A172 (cell line): ENCODE measurements at regions not wholly inside any gene's neighbourhood (a gene's known extent, or its start where the extent isn't known, plus 50 kb on each side); places are given as distances from the start of the nearest gene placed in this dataset.
"Not testable (repeated sequence)": the region's sequence is repeated elsewhere in the genome, so short reads cannot be mapped to it uniquely, and the experiment has no call there.

Experiments used
- DNase-seq: peaks from one replicate; pipeline ENCODE4 v3.0.0-alpha.2; 2015; ENCODE audit warnings: low spot score

DNA sequence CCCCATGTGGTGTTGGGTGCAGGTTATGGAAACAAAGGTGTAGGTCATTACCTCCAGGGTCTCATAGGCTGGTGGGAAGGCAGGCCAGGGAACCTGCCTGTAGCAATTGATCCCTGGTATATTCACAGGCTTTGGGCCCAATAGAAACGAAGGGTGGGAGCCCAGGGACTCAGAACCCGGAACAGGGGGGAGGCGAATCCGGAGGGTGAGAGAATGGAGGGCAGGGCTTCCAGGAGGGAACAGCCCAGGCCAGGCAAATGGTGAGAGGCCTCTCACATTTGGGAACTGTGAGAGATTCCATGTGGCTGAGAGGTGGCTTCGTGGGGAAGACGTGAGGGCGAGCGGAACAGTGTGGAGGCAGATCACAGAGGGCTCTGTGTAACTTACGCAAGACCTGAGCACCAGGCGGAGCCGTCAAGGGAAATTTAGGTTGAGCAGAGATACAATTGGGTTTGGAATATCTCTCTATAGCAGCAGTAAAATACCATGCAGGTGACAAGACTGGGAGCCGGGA, 267.1 kb downstream of the ERMARD start:
- DNase-seq = no peak

DNA sequence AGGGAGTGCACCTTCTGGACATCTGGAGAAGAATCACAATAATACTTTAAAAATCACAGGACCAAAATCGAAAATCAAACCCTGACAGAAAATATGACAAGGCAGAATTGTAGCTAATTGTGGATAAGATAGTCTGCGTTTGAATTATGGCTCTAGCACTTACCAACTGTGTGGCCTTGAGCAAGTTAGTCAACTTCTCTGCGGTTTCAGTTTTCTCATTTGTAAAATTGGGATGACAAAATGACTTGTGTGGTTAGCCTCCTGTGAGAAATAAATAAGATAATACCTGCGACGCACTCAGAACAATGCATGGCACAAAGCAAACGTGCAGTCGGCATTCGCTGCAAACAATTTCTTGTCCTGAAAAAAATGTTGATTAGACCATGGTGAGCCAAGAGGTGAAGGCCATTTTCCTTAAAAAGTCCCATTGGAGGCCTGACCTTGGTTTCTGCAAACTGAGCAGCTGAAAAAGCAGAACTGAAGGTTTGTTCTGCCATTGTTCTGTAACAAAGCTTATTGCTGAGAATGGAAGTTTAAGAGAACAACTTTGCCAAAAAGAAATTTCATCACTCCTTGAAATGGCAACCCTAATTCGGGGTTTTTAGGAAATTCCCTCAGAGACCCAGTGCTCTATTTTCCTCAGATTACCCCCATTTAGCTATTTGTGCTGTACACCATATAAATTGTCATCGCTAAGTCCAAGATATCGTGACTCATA, 266.3 kb downstream of the ERMARD start:
- no peak for DNase-seq

DNA sequence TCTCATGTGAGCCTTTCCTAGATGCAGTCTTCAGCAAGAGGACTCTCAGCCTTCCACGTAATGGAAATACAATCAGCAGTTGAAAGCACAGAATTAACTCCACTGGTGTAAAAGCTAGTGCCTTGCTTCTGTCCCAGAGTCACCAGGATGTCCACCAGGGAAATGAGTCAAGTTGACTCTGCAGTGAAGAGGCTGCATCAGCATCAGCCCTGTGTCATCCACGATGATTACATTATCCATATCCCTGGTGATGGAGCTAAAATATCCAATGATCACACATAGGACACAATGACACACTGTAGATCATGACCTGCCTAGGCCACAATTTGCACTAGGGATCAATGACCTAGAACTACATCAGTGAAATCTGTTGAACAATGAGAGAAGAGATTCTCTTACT, 262.4 kb downstream of the ERMARD start:
- DNase-seq = no peak

DNA sequence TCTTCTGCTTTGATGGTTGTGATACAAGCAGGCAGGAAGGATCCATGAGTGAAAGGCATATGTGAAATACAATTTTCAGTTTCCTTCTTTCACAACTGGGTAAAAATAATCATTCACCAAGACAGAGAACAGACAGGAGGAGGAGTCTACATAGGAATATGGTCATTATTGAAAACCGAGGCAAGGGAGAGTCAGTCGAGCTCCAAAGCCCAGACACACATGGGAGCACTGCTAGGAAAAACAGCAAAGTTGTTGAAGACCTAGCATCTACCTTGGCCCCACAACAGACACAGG, 260.6 kb downstream of the ERMARD start:
- DNase-seq = no peak

DNA sequence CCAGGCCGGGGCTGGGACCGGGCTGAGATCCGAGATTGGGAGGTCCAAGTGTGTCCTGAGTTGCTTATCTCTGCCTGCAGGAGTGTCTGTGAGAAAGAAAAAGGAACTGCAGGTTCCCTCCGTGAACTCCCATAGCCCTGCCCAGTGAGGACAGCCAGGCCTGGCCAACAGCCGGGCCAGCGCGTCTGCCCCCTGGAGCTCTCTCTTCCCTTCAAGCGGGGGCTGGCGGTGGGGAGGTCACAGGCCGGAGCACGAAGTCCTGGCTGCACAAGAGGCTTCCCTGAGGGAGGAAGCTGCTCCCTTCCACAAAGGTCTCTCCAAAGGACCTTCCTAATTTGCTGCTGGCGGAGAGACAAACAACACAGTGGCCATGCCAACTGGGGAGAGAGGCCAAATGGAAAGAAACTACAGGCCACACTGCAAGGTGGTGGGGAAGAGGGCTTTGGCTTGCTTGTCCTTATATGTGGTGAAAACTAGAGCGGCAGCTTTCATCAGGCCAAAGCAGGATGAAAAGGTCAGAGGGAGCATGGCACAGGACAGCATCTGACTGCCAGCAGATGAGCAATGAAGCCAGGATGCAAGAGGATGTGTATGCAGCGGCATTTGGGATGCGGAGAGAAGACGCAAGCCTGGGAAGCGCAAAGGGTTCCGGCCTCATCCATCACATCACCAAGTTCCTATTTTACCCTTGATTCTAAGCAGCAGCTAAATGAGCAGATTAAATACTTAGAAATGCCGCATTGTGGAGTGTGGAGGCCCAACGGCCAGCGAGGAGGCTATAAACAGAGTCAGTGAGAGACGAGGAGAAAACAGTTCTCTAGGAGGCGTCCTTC, 260.0 kb downstream of the ERMARD start:
- DNase-seq = no peak

DNA sequence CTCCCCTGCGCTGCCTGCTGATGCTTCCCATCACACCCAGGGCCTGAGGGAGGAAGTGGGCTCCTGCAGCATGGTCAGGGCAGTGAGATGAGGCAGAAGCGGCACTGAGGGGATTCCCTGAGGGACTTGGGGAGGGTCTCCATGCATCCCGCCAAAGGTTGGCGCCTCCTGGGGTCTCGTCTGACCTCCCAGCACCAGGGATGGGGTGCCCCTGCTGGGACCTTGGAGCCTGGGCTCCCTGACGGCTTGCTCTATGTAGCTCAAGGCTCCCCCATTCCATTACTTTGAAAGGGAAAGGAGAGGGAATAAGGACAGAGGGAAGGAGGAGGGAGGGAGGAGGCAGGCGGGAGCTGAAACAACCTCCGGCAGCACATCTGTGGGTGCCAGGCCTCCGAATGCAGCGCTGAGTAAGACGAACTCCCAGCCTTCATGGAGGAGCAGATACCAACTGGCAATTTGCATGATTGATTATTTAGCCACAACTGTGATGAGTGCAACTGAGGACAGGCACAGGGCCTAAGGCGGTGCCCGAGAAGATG, 259.3 kb downstream of the ERMARD start:
- no peak for DNase-seq

DNA sequence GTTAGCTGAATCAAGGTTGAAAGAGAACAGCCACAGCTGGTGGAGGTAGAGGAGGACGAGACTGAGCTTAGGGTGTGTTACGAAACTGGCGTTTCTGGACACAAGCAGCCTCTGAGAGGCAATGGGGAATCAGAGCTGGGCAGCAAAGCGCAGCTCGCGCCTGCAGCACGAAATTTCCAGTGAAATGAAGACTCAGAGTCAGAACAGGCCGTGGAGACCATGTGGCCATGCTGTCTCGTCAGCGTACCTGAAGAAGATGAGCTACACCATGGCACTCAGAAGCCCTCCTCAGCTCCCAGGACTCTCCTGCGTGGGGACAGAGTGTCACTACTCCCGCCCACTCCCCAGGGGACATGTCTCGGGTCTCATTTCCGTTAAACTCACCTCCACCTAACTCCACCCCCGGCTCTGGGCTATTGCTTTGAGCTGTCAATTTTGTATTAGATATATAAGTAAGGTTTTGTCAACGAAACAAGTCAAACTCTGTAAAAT, 256.9 kb downstream of the ERMARD start:
- DNase-seq = no peak

DNA sequence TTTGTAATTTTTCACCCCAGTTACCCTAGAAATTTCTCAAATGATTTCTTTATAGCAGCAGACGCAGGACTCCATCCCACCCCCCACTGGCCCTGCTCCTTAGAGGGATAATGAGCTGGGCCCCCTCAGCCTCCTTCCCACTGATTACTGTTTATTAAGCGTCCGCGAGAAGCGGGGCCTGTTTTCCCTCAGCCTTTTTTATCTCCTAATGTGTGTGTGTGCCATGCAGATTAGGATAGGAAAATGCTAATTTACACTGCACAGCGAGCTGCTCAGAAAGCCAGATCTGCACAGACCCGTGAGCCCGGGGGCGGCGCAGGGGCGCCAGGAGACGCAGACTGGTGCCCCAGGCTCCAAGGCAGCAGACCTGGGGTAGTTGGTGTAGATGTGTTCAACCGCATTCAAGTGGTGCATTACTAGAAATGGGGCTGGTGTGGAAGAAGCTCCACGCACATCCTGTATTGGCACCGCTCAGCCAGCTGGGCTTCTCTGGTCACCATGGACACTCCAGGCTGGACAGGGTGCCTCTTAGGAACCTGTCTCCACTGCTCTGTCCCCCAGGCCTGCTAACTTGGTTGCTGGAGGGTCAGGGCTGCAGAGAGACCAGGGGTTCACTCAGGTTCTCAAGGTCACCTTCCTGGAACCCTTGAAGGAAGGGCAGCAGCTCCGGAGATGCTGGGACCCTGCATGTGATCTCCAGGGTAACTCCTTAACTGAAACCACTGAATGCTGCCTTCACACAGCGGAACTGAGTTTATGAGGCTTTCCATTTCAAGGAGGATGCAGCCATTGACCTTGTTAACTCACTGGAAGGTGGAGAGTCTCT, 256.3 kb downstream of the ERMARD start:
- DNase-seq = no peak

DNA sequence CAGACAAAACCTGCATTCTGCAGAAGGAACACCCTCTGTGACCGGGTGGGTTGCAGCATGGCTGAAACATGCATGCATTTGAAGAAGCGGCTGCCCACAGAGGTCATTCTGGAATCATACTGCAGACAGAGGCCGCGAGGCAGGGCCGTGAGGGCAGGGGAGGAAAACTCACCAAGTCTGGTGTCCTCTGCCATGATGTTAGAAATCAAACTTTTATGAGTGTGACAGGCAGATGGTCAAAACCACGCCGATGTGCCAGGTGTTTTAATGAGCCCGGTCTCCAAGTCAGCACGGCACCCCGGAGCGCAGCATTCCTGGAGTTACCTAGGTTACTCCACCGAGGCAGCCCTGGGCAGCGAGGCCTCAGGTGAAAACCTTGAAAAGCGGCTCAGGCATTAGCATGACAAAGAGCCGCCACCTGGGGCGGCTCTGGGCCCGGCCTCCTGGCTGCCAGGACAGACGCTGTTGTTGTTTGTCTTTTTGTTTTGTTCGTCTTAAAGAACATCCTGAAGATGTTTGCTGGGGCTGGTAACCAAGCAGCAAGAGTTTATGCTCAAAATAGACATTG, 255.6 kb downstream of the ERMARD start:
- DNase-seq = no peak

DNA sequence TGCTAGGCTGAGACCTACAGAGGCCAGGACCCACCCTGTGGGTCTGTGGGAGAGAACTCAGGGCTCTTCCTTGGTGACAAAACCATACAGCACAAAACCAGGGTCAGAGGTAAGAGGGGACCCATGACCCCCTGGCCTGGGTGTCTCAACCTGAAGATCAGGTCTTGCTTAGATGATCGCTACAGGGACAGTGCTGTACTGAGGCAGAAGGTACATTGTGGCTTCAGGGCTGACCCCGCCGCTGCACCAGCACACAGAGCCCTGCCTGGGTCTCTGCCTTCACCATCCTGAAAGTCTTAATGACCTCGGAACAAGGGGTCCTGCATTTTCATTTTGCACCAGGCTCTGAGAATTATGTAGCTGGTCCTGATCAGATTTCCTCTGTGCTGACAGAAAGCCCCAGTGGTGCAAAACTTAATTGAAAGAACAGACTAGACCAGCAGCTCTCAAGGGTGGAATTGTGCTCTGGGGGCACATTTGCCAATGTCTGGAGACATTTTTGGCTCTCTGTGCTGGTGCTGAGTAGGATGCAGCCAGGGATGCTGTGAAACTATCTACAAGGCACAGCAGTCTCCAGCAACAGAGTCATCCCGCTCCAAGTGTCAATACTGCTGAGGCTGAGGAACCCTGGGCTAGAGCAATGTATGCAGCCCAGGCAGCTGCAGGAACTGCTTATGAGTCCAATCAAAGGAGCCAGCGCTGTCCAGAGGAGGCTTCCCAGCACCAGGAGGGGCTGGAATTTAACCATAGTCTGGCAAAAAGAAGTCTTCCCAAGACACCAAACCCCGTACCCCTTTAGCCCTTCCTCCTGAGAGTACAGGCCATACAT, 254.9 kb downstream of the ERMARD start:
- no peak for DNase-seq

DNA sequence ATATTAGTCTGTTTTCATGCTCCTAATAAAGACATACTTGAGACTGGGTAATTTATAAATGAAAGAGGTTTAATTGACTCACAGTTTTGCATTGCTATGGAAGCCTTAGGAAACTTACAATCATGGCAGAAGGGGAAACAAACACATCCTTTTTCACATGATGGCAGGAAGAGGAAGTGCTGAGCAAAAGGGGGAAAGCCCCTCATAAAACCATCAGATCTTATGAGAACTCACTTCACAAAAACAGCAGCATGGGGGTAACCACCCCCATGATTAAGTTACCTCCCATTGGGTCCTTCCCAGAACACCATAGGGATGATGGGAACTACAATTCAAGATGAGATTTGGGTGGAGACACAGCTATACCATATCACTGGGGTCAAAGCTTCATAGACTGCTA, 254.2 kb downstream of the ERMARD start:
- DNase-seq = no peak

DNA sequence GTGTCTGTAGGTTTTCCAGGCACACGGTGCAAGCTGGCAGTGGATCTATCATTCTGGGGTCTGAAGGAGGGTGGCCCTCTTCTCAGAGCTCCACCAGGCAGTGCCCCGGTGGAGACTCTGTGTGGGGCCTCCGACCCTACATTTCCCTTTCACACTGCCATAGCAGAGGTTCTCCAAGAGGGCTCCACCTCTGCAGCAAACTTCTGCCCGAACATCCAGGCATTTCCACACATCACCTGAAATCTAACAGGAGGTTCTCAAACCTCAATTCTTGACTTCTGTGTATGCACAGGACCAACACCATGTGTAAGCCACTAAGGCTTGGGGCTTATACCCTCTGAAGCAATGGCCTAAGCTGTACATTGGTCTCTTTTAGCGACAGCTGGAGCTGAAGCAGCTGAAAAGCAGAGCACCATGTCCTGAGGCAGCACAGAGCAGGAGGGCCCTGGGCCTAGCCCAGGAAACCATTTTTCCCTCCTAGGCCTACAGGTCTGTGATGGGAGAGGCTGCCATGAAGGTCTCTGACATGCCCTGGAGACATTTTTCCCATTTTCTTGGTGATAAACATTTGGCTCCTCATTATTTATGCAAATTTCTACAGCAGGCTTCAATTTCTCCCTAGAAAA, 253.3 kb downstream of the ERMARD start:
- no peak for DNase-seq

DNA sequence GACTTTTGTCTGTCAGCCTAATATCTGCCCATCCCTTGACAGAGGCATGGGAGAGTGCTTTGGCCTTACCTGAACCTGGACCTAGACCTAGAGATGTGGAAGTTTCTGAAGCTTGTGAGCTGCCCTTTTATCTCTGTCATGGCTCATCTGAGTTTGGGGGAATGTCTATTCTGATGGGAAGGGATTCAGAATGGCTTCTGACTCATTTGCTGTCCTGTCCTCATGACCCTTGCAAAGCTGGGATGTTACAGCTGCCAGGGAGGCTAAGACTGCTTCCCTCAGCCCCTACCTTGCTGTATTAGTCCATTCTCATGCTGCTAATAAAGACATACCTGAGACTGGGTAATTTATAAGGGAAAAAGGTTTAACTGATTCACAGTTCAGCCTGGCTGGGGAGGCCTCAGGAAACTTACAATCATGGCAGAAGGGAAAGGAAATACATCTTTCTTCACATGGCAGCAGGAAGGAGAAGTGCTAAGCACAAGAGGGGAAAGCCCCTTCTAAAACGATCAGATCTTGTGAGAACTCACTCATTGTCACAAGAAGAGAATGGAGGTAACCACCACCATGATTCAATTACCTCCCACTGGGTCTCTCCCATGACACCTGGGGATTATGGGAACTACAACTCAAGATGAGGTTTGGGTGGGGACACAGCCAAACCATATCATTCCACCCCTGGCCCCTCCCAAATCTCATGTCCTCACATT, 252.2 kb downstream of the ERMARD start:
- DNase-seq = no peak

DNA sequence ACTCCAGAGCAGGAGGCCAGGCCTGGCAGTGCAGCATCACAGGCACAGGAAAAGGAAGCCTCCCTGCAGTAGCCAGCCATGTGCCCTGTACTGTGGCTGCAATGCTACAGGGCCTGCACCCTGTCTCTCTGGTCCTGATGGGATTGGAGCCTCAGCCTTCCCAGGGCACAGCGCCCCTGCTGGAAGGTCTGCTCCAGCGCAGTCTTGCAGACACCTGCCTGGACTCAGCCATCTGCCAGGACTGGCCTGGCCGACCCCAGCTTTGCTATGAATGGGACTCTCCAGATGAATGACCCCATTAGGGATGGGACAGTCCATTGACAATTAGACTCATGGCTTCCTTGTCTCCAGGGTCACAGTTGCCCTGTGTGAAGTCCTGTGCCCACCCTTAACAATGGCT, 251.6 kb downstream of the ERMARD start:
- DNase-seq = no peak

DNA sequence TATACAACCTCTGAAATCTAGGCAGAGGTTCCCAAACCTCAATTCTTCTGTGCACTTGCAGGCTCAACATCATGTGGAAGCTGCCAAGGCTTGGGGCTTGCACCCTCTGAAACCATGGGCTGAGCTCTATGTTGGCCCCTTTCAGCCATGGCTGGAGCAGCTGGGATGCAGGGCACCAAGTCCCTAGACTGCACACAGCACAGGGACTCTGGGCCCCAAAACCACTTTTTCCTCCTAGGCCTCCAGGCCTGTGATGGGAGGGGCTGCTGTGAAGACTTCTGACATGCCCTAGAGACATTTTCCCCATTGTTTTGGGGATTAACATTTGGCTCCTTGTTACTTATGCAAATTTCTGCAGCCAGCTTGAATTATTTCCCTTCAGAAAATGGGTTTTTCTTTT, 250.4 kb downstream of the ERMARD start:
- DNase-seq = not testable (repeated sequence)

DNA sequence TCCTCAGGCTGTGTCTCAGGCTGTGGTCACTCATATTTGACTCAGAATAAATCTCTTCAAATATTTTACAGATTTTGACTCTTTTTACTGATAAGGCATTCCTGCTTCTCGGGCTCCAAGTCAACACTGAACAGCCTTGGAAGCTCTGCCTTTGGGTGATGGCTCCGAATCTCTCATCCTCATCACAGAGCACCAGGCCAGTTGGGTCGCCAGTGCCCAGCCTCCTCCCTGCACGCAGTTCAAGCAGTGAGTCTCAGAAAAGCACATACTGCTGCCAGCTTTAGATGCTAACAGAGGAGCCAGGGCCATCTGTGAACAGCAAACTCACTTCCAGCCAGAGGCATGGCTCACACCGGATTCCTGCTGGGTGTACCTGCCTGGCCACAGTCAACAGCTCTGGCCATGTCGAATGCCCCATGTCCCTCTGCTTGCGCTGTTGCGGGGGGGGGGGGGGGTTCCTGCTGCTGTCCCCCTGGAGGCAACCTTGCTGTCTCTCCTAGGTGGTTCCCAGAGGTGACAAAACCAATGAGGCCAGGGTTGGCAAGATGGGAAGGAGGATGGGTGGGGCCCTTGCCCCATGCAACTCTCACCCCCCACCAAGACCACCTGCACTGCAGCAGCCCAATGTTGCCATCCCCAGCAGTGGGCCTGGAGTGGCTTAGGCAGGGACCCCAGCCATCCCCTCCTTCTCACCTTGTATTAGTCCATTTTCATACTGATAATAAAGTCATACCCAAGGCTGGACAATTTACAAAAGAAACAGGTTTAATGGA, 248.8 kb downstream of the ERMARD start:
- DNase-seq = no peak

DNA sequence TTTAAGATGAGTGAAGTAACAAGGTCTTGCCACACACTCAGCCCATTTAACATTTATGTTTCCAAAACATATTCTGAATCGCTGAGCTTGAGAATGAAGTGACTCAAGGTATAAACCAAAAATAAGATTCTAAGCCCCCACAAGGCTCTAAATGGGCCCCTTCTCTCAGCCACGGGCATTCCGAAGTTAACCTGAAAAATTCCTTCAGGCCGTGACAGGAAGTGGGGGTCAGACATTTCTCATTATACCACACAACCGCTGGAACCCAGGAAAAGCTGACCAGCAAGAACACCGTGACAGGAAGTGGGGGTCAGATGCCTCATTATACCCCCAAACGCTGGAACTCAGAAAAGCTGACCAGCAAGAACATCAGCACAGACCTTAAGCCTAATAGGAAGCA, 247.9 kb downstream of the ERMARD start:
- DNase-seq = no peak

DNA sequence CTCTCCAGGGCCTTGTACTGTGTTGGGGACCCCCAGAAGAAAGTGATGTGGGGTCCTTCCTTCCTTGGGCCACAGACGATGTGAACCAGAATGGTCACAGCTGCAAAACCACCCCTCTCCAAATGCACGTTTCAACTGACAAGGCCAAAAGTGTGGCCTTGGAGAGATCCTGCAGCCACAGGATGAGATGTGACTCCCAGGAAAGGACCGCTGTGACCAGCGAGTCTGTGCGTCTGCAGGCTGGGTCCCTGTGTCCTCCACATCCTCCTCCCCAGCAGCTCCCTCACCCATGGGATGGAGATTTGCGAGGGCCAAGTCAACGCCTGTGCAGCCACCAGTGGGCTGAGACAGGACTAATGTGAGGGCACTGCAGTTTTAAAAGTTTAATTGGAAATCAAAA, 247.0 kb downstream of the ERMARD start:
- DNase-seq = no peak

DNA sequence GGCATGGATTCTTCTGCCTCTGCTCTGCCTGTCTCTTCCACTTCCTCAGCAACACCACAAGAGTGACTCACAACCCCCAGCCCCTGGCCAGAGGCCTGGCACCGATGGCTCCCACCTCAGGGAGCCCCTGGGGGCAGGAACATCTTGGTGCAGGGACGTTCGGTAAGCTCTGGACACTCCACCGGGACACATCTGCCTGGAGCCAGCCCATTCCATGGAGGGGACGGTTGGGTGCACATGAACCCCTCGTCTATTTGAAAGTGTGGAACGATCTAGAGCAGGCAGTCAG, 246.5 kb downstream of the ERMARD start:
- peak; percentile 6 for DNase-seq
